Skeletal muscle cell (primary cell): ENCODE measurements at regions not wholly inside any gene's neighbourhood (a gene's known extent, or its start where the extent isn't known, plus 50 kb on each side); places are given as distances from the start of the nearest gene placed in this dataset.

ENCODE experiments used
- DNase-seq: peaks from one replicate; pipeline ENCODE4 v3.0.0-alpha.2; 2010; ENCODE audit warnings: low read depth
- H3K4me3 ChIP-seq: 2 replicates; pipeline ENCODE4 v1.5.1; 2011; ENCODE audit warnings: low read depth, mild to moderate bottlenecking, control low read depth, low read length, moderate library complexity

- no peak overlapping the region for H3K4me3 ChIP-seq
- no peak for DNase-seq
These were observed 82.4 kb upstream of the STARD13 start for GRCh38 chr13:33367926-33368325.

- DNase-seq = no peak
- no peak overlapping the region for H3K4me3 ChIP-seq
These were observed 83.5 kb upstream of the STARD13 start for GRCh38 chr13:33369073-33369472.

GRCh38 chr13:33372251-33372919 is 86.8 kb upstream of the STARD13 start:
- DNase-seq = no peak
- no peak overlapping the region for H3K4me3 ChIP-seq

- DNase-seq = no peak
- H3K4me3 ChIP-seq = no peak overlapping the region
These were observed 88.1 kb upstream of the STARD13 start for GRCh38 chr13:33373624-33374023.

- no peak overlapping the region for H3K4me3 ChIP-seq
- DNase-seq = no peak
These were observed 89.9 kb upstream of the STARD13 start for GRCh38 chr13:33375421-33375820.

- DNase-seq = no peak
- H3K4me3 ChIP-seq = no peak overlapping the region
These were observed 90.7 kb upstream of the STARD13 start for GRCh38 chr13:33376212-33376611.

- no peak overlapping the region for H3K4me3 ChIP-seq
- no peak for DNase-seq
These were observed 91.9 kb upstream of the STARD13 start for GRCh38 chr13:33377411-33377810.

GRCh38 chr13:33377825-33378224 is 92.3 kb upstream of the STARD13 start:
- no peak overlapping the region for H3K4me3 ChIP-seq
- DNase-seq = no peak

GRCh38 chr13:33379608-33380007 is 94.1 kb upstream of the STARD13 start:
- H3K4me3 ChIP-seq = no peak overlapping the region
- DNase-seq = no peak

GRCh38 chr13:33380487-33381079 is 95.0 kb upstream of the STARD13 start:
- no peak overlapping the region for H3K4me3 ChIP-seq
- no peak for DNase-seq

- DNase-seq = no peak
- no peak overlapping the region for H3K4me3 ChIP-seq
These were observed 95.6 kb upstream of the STARD13 start for GRCh38 chr13:33381180-33381579.

- DNase-seq = no peak
- no peak overlapping the region for H3K4me3 ChIP-seq
These were observed 96.4 kb upstream of the STARD13 start for GRCh38 chr13:33381906-33382305.

GRCh38 chr13:33383724-33384577 is 98.4 kb upstream of the STARD13 start:
- no peak for DNase-seq

GRCh38 chr13:33388286-33388998 is 102.9 kb upstream of the STARD13 start:
- DNase-seq = no peak
- H3K4me3 ChIP-seq = no peak overlapping the region

More at GRCh38 chr13:33383724-33384577, 98.4 kb upstream of the STARD13 start:
- no peak overlapping the region for H3K4me3 ChIP-seq

GRCh38 chr13:33392794-33393405 is 107.3 kb upstream of the STARD13 start:
- no peak overlapping the region for H3K4me3 ChIP-seq
- DNase-seq = no peak

- no peak overlapping the region for H3K4me3 ChIP-seq
- DNase-seq = no peak
These were observed 108.9 kb upstream of the STARD13 start for GRCh38 chr13:33394294-33394932.

- no peak overlapping the region for H3K4me3 ChIP-seq
- no peak for DNase-seq
These were observed 115.7 kb upstream of the STARD13 start for GRCh38 chr13:33401238-33401637.

GRCh38 chr13:33402975-33403374 is 117.4 kb upstream of the STARD13 start:
- DNase-seq = no peak
- no peak overlapping the region for H3K4me3 ChIP-seq

GRCh38 chr13:33403807-33404362 is 118.3 kb upstream of the STARD13 start:
- no peak for DNase-seq
- H3K4me3 ChIP-seq = no peak overlapping the region
